Small intestine (tissue), 7 donors: ENCODE measurements at regions not wholly inside any gene's neighbourhood (a gene's known extent, or its start where the extent isn't known, plus 50 kb on each side); places are given as distances from the start of the nearest gene placed in this dataset.
"Not testable (repeated sequence)": the region's sequence is repeated elsewhere in the genome, so short reads cannot be mapped to it uniquely, and the experiment has no call there.

Experiments
- DNase-seq, 2 donors: peaks; one replicate each; pipeline versions ENCODE4 v3.0.0 to v3.0.0-alpha.2; 2013
- FAIRE-seq: peaks from 2 replicates; lab custom pipeline; 2012; peaks lifted over from hg19 to GRCh38; lab: Jason Lieb, UNC
- H3K27ac ChIP-seq, 3 donors: one replicate each; pipeline ENCODE4 v1.5.1; 2013; ENCODE audit warnings: low read length in 2 of 3, mild to moderate bottlenecking in 2 of 3, control low read depth in 1 of 3, inconsistent platforms in 1 of 3, low read depth in 1 of 3, moderate library complexity in 1 of 3
- H3K27me3 ChIP-seq, 3 donors: one replicate each; pipeline ENCODE4 v1.6.1; 2013; ENCODE audit warnings: low read length in 3 of 3, inconsistent platforms in 1 of 3; ENCODE audit not compliant: control insufficient read depth in 3 of 3, insufficient read depth in 3 of 3
- H3K36me3 ChIP-seq, 3 donors: one replicate each; pipeline ENCODE4 v1.6.1; 2013; ENCODE audit warnings: low read length in 3 of 3, inconsistent platforms in 1 of 3, low read depth in 1 of 3, mild to moderate bottlenecking in 1 of 3, moderate library complexity in 1 of 3; ENCODE audit not compliant: control insufficient read depth in 3 of 3, insufficient read depth in 2 of 3
- H3K4me1 ChIP-seq, 3 donors: one replicate each; pipeline ENCODE4 v1.6.1; 2013; ENCODE audit warnings: low read length in 2 of 3, inconsistent platforms in 1 of 3, low read depth in 1 of 3, mild to moderate bottlenecking in 1 of 3, moderate library complexity in 1 of 3; ENCODE audit not compliant: control insufficient read depth in 3 of 3, insufficient read depth in 2 of 3
- H3K4me3 ChIP-seq, 3 donors: one replicate each; pipeline ENCODE4 v1.5.1; 2013; ENCODE audit warnings: low read length in 3 of 3, control low read depth in 1 of 3, inconsistent platforms in 1 of 3, low read depth in 1 of 3, mild to moderate bottlenecking in 1 of 3, moderate library complexity in 1 of 3
- H3K9me3 ChIP-seq, 2 donors: one replicate each; pipeline ENCODE4 v1.6.1; 2013; ENCODE audit warnings: low read depth in 1 of 2, low read length in 1 of 2; ENCODE audit not compliant: control insufficient read depth in 2 of 2, insufficient read depth in 1 of 2
- WGBS, 3 donors: extraction: QIAGEN DNeasy Blood & Tissue Kit; methylation state at CpG; one replicate each; pipeline ENCODE4 v1.1.7; 2013; 5-methylcytosine and 5-hydroxymethylcytosine counted together
- donor health status: healthy with polysubstance abuse.
- donor health status: control.
- donor health status: control.
- donor health status: Bipolar disorder and iron deficiency.
- donor health status: healthy.

- FAIRE-seq, H3K27me3 ChIP-seq, DNase-seq, H3K27ac ChIP-seq, H3K36me3 ChIP-seq, H3K4me1 ChIP-seq, H3K4me3 ChIP-seq, H3K9me3 ChIP-seq: not testable (repeated sequence)
- 75 to 87% (median 84%) methylated on average over 3 of the region's 3 CpGs for WGBS, 3 donors
These were observed 75.8 kb upstream of the ZNF337 start for GRCh38 chr20:25772437-25772836.

DNA sequence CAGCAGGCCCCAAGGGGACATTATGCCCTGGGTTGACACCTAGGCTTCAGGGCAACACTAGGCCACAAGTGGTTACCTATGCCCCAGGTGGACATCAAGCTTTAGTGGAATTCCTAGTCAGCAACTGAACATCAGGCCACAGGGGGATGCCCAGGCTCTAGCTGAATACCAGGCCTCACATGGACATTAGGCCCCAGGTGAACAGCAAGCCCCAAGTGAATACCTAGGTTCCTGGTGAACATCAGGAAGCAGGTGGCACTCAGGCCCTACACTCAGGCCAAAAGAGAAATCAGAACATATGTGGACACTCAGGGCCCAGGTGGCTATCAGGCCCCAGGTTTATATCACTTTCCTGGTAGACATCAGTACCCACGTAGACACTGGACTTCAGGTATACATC lies 75.2 kb upstream of the ZNF337 start:
- H3K36me3 ChIP-seq, H3K27me3 ChIP-seq, H3K4me1 ChIP-seq, FAIRE-seq, H3K9me3 ChIP-seq, H3K27ac ChIP-seq, DNase-seq, H3K4me3 ChIP-seq: not testable (repeated sequence)
- no CpG with 5 or more reads among the region's 1 CpG for WGBS, 3 donors

DNA sequence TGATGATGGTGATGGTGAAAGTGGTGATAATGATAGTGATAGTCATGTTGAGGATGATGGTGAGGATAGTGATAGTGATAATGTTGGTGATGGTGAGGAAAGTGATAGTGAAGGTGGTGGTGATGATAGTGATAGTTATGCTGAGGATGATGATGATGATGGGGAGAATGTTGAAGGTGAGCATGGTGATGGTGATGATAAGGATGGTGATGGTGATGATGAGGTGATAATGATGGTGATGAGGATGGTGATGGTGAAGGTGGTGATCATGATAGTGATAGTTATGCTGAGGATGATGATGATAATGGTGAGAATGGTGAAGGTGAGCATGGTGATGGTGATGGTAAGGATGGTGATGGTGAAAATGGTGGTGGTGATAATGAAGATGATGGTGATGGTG lies 64.9 kb upstream of the ZNF337 start:
- no peak for DNase-seq
- H3K36me3 ChIP-seq: no peaks in the 10 kb centered on the region
- H3K9me3 ChIP-seq: no peaks in the 10 kb centered on the region
- no peak for FAIRE-seq
- no peak overlapping the region for H3K27ac ChIP-seq
- H3K4me1 ChIP-seq: no peaks in the 10 kb centered on the region
- no peak overlapping the region for H3K4me3 ChIP-seq
- no peaks in the 10 kb centered on the region for H3K27me3 ChIP-seq

DNA sequence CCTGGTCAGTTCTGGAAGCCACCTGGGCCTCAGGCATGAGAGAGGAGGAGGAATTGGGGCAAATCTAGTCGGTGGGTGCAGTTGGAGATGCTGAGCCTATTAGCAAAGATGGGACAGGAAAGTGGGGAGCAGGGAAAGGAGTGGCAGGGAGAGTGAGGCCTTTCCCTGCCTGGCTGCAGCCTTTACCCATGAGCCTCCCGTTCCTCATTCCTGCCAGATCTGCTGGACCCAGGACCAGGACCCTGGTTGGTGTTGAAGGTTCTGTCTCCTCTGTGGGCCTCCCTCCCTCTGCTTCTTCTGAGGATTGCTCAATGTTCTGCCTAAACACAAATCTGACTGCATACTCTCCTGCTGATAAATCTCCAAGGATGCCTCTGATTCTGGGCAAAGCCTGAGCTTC lies 64.4 kb upstream of the ZNF337 start:
- H3K4me3 ChIP-seq, H3K27ac ChIP-seq, FAIRE-seq, H3K9me3 ChIP-seq, DNase-seq, H3K4me1 ChIP-seq, H3K36me3 ChIP-seq, H3K27me3 ChIP-seq: not testable (repeated sequence)
- WGBS, 3 donors: 60 to 73% (median 72%) methylated on average over 2 of the region's 2 CpGs

DNA sequence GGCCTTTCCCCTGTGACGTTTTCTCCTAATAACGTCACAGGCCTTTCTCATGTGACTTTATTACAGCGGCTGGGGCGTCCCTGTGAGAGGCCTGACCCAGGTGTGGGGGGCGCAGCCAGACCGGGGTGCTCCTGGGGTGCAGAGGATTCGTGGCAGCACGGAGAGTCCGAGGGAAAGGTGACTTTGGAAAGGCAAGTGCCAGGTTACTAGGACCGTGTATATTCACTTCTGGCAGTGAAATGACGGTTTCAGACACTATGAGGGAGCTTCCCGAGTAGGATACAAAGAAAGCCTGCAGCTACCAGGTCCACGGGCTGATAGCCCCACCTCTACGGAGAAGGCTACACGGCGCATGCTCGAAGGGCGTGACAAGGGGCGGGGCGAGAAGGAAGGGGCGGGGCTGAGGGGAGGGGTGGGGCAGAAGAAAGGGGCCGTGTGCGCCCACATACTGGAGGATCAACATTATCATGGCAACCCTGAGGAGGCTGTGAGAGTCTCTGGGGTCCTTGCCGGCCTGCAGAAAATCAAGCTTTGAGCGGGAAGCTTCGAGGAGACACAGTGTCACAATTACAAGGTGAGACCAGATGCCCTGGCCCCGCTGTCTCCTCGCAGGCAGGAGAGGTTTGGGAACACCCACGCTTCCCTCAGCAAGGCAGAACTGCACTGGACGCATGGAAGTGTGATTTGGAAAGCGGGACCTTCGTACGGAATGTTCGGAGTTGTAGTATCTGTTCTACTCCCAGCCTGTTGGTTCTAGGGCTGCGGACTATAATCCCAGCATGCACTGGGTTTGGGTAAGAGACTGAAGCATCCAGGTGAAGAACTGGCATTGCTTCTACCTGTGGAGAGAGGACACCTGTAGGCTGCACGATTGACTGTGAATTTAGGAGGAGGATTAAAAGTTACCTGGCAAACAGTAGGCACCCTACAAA lies 54.4 kb upstream of the ZNF337 start:
- WGBS, 3 donors: 22 to 44% (median 24%) methylated on average over 36 of the region's 36 CpGs
- FAIRE-seq (no peak), DNase-seq (peak; percentile 64 to 78)
- H3K4me3 ChIP-seq: peak overlapping the region in 2 of 3 donors; percentile 43 to 55
- H3K4me1 ChIP-seq: no peaks in the 10 kb centered on the region
- no peaks in the 10 kb centered on the region for H3K36me3 ChIP-seq
- no peaks in the 10 kb centered on the region for H3K9me3 ChIP-seq
- H3K27ac ChIP-seq: peak overlapping the region in 2 of 3 donors; percentile 54 to 69
- no peaks in the 10 kb centered on the region for H3K27me3 ChIP-seq

DNA sequence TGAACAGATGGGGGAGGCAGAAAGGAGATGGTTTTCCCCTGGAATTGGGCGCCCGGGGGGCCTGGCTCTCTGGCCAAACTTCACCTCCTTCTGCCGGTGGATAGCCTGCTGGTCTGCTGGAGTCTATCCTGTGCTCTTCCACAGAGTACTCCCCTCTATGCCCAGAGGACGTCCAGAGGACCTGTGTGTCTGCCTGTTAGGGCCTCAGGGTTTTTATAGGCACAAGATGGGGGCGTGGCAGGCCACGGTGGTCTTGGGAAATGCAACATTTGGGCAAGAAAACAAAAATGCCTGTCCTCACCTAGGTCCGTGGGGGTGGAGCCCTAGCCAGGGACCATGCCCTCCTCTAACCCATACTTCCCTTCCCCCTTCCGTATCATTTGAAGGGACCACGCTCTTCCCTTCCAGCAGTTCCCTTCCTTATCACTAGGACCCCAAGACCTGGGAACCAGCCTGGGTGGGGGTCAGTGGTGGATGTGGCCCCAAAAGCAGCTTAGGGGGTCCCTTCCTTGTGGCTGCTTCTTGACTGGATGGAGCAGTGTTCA lies 53.6 kb upstream of the ZNF337 start:
- DNase-seq: no peak
- Histone ChIP-seq H3K27ac (peak overlapping the region in 1 of 3 donors; percentile 35), H3K4me3 (peak overlapping the region in 1 of 3 donors; percentile 55), H3K36me3 (no peaks in the 10 kb centered on the region), H3K4me1 (no peaks in the 10 kb centered on the region), H3K9me3 (no peaks in the 10 kb centered on the region), H3K27me3 (no peaks in the 10 kb centered on the region)
- FAIRE-seq: no peak
- 84 to 89% (median 88%) methylated on average over 9 of the region's 9 CpGs for WGBS, 3 donors

GRCh38 chr20:25749649-25750048 lies 53.0 kb upstream of the ZNF337 start:
- no peak overlapping the region for H3K4me3 ChIP-seq
- no peak for FAIRE-seq
- H3K9me3 ChIP-seq: no peaks in the 10 kb centered on the region
- 80 to 84% (median 82%) methylated on average over 4 of the region's 4 CpGs for WGBS, 3 donors
- H3K36me3 ChIP-seq: no peaks in the 10 kb centered on the region
- no peaks in the 10 kb centered on the region for H3K27me3 ChIP-seq
- DNase-seq: no peak
- no peak overlapping the region for H3K27ac ChIP-seq
- H3K4me1 ChIP-seq: no peaks in the 10 kb centered on the region
